ENCODE measurements at regions not wholly inside any gene's neighbourhood (a gene's known extent, or its start where the extent isn't known, plus 50 kb on each side); places are given as distances from the start of the nearest gene placed in this dataset.

DNA sequence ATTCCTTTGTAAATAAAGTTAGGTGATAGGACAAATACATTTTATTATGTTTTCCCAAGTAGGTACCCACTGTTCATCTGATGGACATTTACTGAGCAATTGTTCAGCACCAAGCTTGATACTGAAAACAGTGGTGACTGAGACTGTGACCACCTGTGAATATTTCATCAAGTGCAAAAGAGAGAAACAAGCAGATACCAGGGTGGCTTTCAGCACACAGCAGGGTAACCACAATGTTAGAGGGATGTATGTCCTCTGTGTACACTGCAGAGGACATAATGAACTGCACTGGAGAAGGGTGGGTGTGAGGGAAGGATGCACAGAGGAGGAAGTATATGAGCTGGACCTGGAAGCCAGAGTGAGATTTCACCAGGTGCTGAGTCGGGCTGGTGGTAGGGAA, 411.8 kb downstream of the RAD51AP2 start:
- Histone ChIP-seq H3K27me3 (no peaks in the 10 kb centered on the region), H3K36me3 (no peaks in the 10 kb centered on the region), H3K4me1 (no peaks in the 10 kb centered on the region), H3K9me3 (no peaks in the 10 kb centered on the region), H3K4me3 (no peak overlapping the region), H3K27ac (no peak overlapping the region)
- intact Hi-C loops (cut with DNase I), result no loop called here
- no peak for DNase-seq
- 52 to 67% methylated on average over 1 of the region's 1 CpG for WGBS, 2 donors
- TF ChIP-seq, protein P1, sequence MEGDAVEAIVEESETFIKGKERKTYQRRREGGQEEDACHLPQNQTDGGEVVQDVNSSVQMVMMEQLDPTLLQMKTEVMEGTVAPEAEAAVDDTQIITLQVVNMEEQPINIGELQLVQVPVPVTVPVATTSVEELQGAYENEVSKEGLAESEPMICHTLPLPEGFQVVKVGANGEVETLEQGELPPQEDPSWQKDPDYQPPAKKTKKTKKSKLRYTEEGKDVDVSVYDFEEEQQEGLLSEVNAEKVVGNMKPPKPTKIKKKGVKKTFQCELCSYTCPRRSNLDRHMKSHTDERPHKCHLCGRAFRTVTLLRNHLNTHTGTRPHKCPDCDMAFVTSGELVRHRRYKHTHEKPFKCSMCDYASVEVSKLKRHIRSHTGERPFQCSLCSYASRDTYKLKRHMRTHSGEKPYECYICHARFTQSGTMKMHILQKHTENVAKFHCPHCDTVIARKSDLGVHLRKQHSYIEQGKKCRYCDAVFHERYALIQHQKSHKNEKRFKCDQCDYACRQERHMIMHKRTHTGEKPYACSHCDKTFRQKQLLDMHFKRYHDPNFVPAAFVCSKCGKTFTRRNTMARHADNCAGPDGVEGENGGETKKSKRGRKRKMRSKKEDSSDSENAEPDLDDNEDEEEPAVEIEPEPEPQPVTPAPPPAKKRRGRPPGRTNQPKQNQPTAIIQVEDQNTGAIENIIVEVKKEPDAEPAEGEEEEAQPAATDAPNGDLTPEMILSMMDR (IDR thresholded peaks at IDR 0.05), result no peak
- TF ChIP-seq EP300 (IDR thresholded peaks at IDR 0.05), result no peak
- TF ChIP-seq POLR2A (IDR thresholded peaks at IDR 0.05), result no peak
- TF ChIP-seq POLR2AphosphoS5 (IDR thresholded peaks at IDR 0.05), result no peak

DNA sequence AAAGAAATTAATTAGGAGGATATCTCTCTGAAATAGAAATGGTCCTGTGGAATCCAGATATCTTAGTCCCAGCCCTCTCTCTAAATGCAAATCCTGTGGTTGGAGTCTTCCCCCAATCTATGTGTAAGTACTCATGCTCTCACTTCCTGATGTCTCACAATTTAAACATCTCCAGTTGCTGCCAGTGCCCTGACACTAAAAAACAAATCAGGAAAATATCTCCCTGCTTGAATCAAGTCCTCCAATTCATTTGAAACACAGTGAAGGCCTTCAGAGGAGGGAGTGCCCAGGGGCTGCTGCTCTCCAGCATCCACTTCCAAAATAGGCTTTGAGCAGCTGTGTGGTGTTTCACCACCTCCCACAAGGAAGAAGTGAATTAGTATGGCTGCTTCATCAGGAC, 413.8 kb downstream of the RAD51AP2 start:
- Histone ChIP-seq H3K9me3 (no peaks in the 10 kb centered on the region), H3K27ac (no peak overlapping the region), H3K4me3 (no peak overlapping the region), H3K4me1 (no peaks in the 10 kb centered on the region), H3K36me3 (no peaks in the 10 kb centered on the region), H3K27me3 (no peaks in the 10 kb centered on the region)
- TF ChIP-seq, protein P1 (IDR thresholded peaks at IDR 0.05), result no peak
- no peak for TF ChIP-seq EP300 (IDR thresholded peaks at IDR 0.05)
- TF ChIP-seq POLR2AphosphoS5 (IDR thresholded peaks at IDR 0.05), result no peak
- intact Hi-C loops (cut with DNase I), result no loop called here
- no peak for DNase-seq

DNA sequence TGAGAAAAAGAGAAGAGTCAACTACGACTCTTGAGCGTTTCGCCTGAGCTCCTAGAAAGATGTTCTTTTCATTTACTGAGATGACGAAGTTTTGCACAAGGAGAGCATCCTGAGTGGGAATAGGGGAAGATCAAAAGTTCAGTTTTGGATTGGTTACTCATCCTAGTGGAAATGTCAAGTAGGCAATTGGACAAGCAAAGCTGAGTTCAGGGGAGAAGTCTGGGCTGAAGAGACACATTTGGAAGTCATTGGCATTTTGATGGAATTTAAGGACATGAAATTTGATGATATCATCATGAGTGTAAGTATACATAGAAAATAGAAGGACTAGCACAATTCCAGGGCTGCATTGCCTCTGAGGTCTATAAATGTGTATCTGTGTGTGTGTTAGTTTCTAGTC, 416.6 kb downstream of the RAD51AP2 start:
- DNase-seq, result no peak
- Histone ChIP-seq H3K27me3 (no peaks in the 10 kb centered on the region), H3K27ac (no peak overlapping the region), H3K36me3 (no peaks in the 10 kb centered on the region), H3K4me3 (no peak overlapping the region), H3K9me3 (no peaks in the 10 kb centered on the region), H3K4me1 (no peaks in the 10 kb centered on the region)
- TF ChIP-seq POLR2A (IDR thresholded peaks at IDR 0.05) (no peak), POLR2AphosphoS5 (IDR thresholded peaks at IDR 0.05) (no peak), EP300 (IDR thresholded peaks at IDR 0.05) (no peak)
- TF ChIP-seq, protein P1 (IDR thresholded peaks at IDR 0.05), result no peak
- intact Hi-C loops (cut with DNase I), result no loop called here
- 78 to 92% methylated on average over 4 of the region's 4 CpGs for WGBS, 2 donors

DNA sequence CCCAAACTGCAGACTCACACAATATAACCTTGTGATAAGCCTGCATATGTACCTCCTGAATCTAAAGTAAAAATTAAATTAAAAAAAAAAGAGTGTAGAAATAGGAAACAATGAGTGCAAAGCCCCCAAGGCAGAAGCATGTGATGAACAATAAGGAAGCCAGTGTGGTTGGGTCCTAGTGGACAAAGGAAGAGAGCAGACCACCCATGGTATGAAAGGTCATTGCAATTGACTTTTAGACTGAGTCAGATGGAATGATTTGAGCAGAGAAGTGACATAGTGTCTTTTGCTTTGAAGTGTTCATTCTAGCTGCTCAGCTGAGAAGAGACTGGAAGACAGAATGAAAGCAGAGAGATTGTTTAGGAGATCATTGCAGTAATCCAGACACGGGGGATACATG, 417.1 kb downstream of the RAD51AP2 start:
- TF ChIP-seq POLR2A (IDR thresholded peaks at IDR 0.05) (no peak), POLR2AphosphoS5 (IDR thresholded peaks at IDR 0.05) (no peak), EP300 (IDR thresholded peaks at IDR 0.05) (no peak)
- TF ChIP-seq, protein P1 (IDR thresholded peaks at IDR 0.05), result no peak
- intact Hi-C loops (cut with DNase I), result no loop called here
- H3K4me1 ChIP-seq, result no peaks in the 10 kb centered on the region
- no peak overlapping the region for H3K27ac ChIP-seq
- no peak for DNase-seq
- no peaks in the 10 kb centered on the region for H3K27me3 ChIP-seq
- no peaks in the 10 kb centered on the region for H3K9me3 ChIP-seq
- H3K4me3 ChIP-seq, result no peak overlapping the region
- 53 to 76% methylated on average over 1 of the region's 1 CpG for WGBS, 2 donors
- no peaks in the 10 kb centered on the region for H3K36me3 ChIP-seq

DNA sequence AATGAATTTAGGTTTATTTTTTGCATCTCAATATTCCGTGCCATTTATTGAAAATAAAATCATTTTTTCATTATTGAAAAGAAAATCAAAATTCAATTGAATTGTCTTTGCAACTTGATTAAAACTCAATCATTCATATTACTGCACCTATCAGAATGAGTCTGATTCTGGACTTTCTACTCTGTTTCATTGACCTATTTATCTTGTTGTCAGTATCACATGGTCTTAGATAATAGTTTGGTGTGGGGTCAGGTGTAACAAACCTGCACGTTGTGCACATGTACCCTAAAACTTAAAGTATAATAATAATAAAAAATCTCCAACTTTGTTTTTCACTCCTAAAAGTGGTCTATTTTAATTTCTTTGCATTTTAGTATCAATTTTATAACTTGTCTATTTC, 422.9 kb downstream of the RAD51AP2 start:
- intact Hi-C loops (cut with DNase I), result no loop called here
- Histone ChIP-seq H3K27ac (no peak overlapping the region), H3K36me3 (no peaks in the 10 kb centered on the region), H3K4me1 (no peaks in the 10 kb centered on the region), H3K9me3 (no peaks in the 10 kb centered on the region), H3K27me3 (no peaks in the 10 kb centered on the region), H3K4me3 (no peak overlapping the region)
- WGBS, 2 donors, result 82 to 95% methylated on average over 2 of the region's 2 CpGs
- TF ChIP-seq, protein P1 (IDR thresholded peaks at IDR 0.05), result no peak
- TF ChIP-seq EP300 (IDR thresholded peaks at IDR 0.05) (no peak), POLR2A (IDR thresholded peaks at IDR 0.05) (no peak), POLR2AphosphoS5 (IDR thresholded peaks at IDR 0.05) (no peak)
- DNase-seq, result no peak

Measured in sigmoid colon (tissue), 6 donors.